OCI-LY1 (cell line): ENCODE measurements at regions not wholly inside any gene's neighbourhood (a gene's known extent, or its start where the extent isn't known, plus 50 kb on each side); places are given as distances from the start of the nearest gene placed in this dataset.

ENCODE experiments used
- H2AFZ ChIP-seq: fragments of 200-600 bp; sonication (generic), shearing (Covaris generic); 2 replicates; pipeline ENCODE4 v1.6.0; 2014; ENCODE audit warnings: antibody characterized with exemption, mild to moderate bottlenecking, low read length
- H3F3A ChIP-seq: fragments of 200-600 bp; sonication (generic), shearing (Covaris generic); 2 replicates; pipeline ENCODE4 v1.6.0; 2014; ENCODE audit warnings: mild to moderate bottlenecking, antibody characterized with exemption, low read length, moderate library complexity; ENCODE audit not compliant: insufficient read depth
- H3K27ac ChIP-seq: fragments of 200-600 bp; sonication (generic); 2 replicates; pipeline ENCODE4 v1.5.1; 2014; ENCODE audit warnings: low read length, mixed run types, mild to moderate bottlenecking, low read depth; ENCODE audit not compliant: poor library complexity, severe bottlenecking
- H3K27me3 ChIP-seq: fragments of 200-600 bp; sonication (generic); 2 replicates; pipeline ENCODE4 v1.6.0; 2014; ENCODE audit warnings: antibody characterized with exemption, mild to moderate bottlenecking, low read length, moderate library complexity; ENCODE audit not compliant: insufficient read depth
- H3K36me3 ChIP-seq: fragments of 200-600 bp; sonication (generic); 2 replicates; pipeline ENCODE4 v1.6.1; 2014; ENCODE audit warnings: mild to moderate bottlenecking, antibody characterized with exemption, low read length, moderate library complexity, mixed read lengths; ENCODE audit not compliant: insufficient read depth
- H3K4me1 ChIP-seq: fragments of 200-600 bp; sonication (generic); 2 replicates; pipeline ENCODE4 v1.5.1; 2014; ENCODE audit warnings: mild to moderate bottlenecking, low read length, moderate library complexity; ENCODE audit not compliant: insufficient read depth, severe bottlenecking
- H3K4me2 ChIP-seq: fragments of 200-600 bp; sonication (generic), shearing (Covaris generic); 2 replicates; pipeline ENCODE4 v1.6.1; 2014; ENCODE audit warnings: low read length
- H3K4me3 ChIP-seq: fragments of 200-600 bp; sonication (generic); 2 replicates; pipeline ENCODE4 v1.5.1; 2014; ENCODE audit warnings: low read length, low read depth, mild to moderate bottlenecking, mixed read lengths; ENCODE audit not compliant: poor library complexity, severe bottlenecking
- H3K79me2 ChIP-seq: fragments of 200-600 bp; shearing (Covaris generic); 2 replicates; pipeline ENCODE4 v1.6.1; 2016; ENCODE audit warnings: mixed run types, low read length, mixed read lengths; ENCODE audit not compliant: insufficient read depth
- H3K9ac ChIP-seq: fragments of 200-600 bp; sonication (generic), shearing (Covaris generic); 2 replicates; pipeline ENCODE4 v1.6.1; 2014; ENCODE audit warnings: mild to moderate bottlenecking, low read length, mixed read lengths
- H3K9me2 ChIP-seq: fragments of 200-600 bp; sonication (generic), shearing (Covaris generic); 2 replicates; pipeline ENCODE4 v1.6.1; 2014; ENCODE audit warnings: low read depth, mild to moderate bottlenecking, low read length, mixed read lengths
- H3K9me3 ChIP-seq: fragments of 200-600 bp; shearing (Covaris generic); 2 replicates; pipeline ENCODE4 v1.6.1; 2014; ENCODE audit warnings: low read length, mixed read lengths
- H4K20me1 ChIP-seq: fragments of 200-600 bp; sonication (generic), shearing (Covaris generic); 2 replicates; pipeline ENCODE4 v1.6.0; 2016; ENCODE audit warnings: mild to moderate bottlenecking, low read length; ENCODE audit not compliant: insufficient read depth
- CTCF ChIP-seq: fragments of 200-600 bp; sonication (generic), shearing (Covaris generic); IDR thresholded peaks from 2 replicates; pipeline ENCODE4 v1.5.1; 2017; ENCODE audit warnings: mild to moderate bottlenecking, antibody characterized with exemption, low read length, moderate library complexity, mixed read lengths
- EZH2 ChIP-seq: fragments of 200-600 bp; sonication (generic), shearing (Covaris generic); IDR thresholded peaks from 2 replicates; pipeline ENCODE4 v1.8.0; 2017; ENCODE audit warnings: borderline replicate concordance, mixed run types, mild to moderate bottlenecking, antibody characterized with exemption, low read length, moderate library complexity, mixed read lengths

- Histone ChIP-seq H3K4me2 (no peak overlapping the region), H3K36me3 (no peaks in the 10 kb centered on the region), H2AFZ (no peak overlapping the region), H3K4me1 (no peaks in the 10 kb centered on the region), H4K20me1 (no peaks in the 10 kb centered on the region), H3K9ac (no peak overlapping the region), H3K27ac (no peak overlapping the region), H3K9me2 (no peaks in the 10 kb centered on the region), H3K79me2 (no peaks in the 10 kb centered on the region), H3K9me3 (no peaks in the 10 kb centered on the region), H3K27me3 (no peaks in the 10 kb centered on the region), H3F3A (no peaks in the 10 kb centered on the region), H3K4me3 (no peak overlapping the region)
- TF ChIP-seq CTCF (no peak), EZH2 (no peak)
Measured at GRCh38 chr4:150005537-150005936, 72.7 kb upstream of the DCLK2 start.

GRCh38 chr4:150006197-150006596, 72.0 kb upstream of the DCLK2 start:
- Histone ChIP-seq H3K27ac (no peak overlapping the region), H3K79me2 (no peaks in the 10 kb centered on the region), H3K4me1 (no peaks in the 10 kb centered on the region), H3K9me2 (no peaks in the 10 kb centered on the region), H3K9me3 (no peaks in the 10 kb centered on the region), H4K20me1 (no peaks in the 10 kb centered on the region), H3K27me3 (no peaks in the 10 kb centered on the region), H2AFZ (no peak overlapping the region), H3K4me3 (no peak overlapping the region), H3K4me2 (no peak overlapping the region), H3K36me3 (no peaks in the 10 kb centered on the region), H3F3A (no peaks in the 10 kb centered on the region), H3K9ac (no peak overlapping the region)
- TF ChIP-seq EZH2: no peak
- TF ChIP-seq CTCF: no peak

GRCh38 chr4:150007512-150007911, 70.7 kb upstream of the DCLK2 start:
- no peaks in the 10 kb centered on the region for H3K79me2 ChIP-seq
- no peaks in the 10 kb centered on the region for H3K36me3 ChIP-seq
- no peaks in the 10 kb centered on the region for H4K20me1 ChIP-seq
- no peaks in the 10 kb centered on the region for H3F3A ChIP-seq
- H3K9ac ChIP-seq: no peak overlapping the region
- no peak overlapping the region for H3K4me2 ChIP-seq
- H3K4me3 ChIP-seq: no peak overlapping the region
- no peak overlapping the region for H3K27ac ChIP-seq
- no peak for TF ChIP-seq EZH2
- no peak for TF ChIP-seq CTCF
- no peaks in the 10 kb centered on the region for H3K27me3 ChIP-seq
- no peak overlapping the region for H2AFZ ChIP-seq
- no peaks in the 10 kb centered on the region for H3K9me3 ChIP-seq
- no peaks in the 10 kb centered on the region for H3K9me2 ChIP-seq
- H3K4me1 ChIP-seq: no peaks in the 10 kb centered on the region
